ENCODE measurements at regions not wholly inside any gene's neighbourhood (a gene's known extent, or its start where the extent isn't known, plus 50 kb on each side); places are given as distances from the start of the nearest gene placed in this dataset.

GRCh38 chr14:65986041-65986440, 500.1 kb upstream of the CCDC196 start:
- Mint-ChIP-seq H3K36me3 (ENCODE audit: low read depth) (no peaks in the 10 kb centered on the region), H3K4me1 (no peaks in the 10 kb centered on the region), H3K4me3 (no peak overlapping the region), H3K27me3 (ENCODE audit: insufficient read depth, low read depth, poor library complexity) (no peaks in the 10 kb centered on the region), H3K27ac (no peak overlapping the region), H3K9me3 (peaks cover 2% of the 10 kb centered on the region; the same call in 2 of the 3 replicates)
- TF ChIP-seq EZH2phosphoT487 (IDR thresholded peaks at IDR 0.05; ENCODE audit: unreplicated experiment) (no peak), JUNB (IDR thresholded peaks at IDR 0.05; ENCODE audit: unreplicated experiment) (no peak)
- TF ChIP-seq, protein P1, sequence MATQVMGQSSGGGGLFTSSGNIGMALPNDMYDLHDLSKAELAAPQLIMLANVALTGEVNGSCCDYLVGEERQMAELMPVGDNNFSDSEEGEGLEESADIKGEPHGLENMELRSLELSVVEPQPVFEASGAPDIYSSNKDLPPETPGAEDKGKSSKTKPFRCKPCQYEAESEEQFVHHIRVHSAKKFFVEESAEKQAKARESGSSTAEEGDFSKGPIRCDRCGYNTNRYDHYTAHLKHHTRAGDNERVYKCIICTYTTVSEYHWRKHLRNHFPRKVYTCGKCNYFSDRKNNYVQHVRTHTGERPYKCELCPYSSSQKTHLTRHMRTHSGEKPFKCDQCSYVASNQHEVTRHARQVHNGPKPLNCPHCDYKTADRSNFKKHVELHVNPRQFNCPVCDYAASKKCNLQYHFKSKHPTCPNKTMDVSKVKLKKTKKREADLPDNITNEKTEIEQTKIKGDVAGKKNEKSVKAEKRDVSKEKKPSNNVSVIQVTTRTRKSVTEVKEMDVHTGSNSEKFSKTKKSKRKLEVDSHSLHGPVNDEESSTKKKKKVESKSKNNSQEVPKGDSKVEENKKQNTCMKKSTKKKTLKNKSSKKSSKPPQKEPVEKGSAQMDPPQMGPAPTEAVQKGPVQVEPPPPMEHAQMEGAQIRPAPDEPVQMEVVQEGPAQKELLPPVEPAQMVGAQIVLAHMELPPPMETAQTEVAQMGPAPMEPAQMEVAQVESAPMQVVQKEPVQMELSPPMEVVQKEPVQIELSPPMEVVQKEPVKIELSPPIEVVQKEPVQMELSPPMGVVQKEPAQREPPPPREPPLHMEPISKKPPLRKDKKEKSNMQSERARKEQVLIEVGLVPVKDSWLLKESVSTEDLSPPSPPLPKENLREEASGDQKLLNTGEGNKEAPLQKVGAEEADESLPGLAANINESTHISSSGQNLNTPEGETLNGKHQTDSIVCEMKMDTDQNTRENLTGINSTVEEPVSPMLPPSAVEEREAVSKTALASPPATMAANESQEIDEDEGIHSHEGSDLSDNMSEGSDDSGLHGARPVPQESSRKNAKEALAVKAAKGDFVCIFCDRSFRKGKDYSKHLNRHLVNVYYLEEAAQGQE (IDR thresholded peaks at IDR 0.05; ENCODE audit: unreplicated experiment), result no peak
- H3K36me3 ChIP-seq (ENCODE audit: insufficient read depth), result no peaks in the 10 kb centered on the region
- H3K27ac ChIP-seq (ENCODE audit: low read depth), result no peak overlapping the region
- no peak overlapping the region for H2AFZ ChIP-seq
- no peak overlapping the region for H3K4me3 ChIP-seq
- H3F3A ChIP-seq (replicated peaks; ENCODE audit: low read depth), result no peaks in the 10 kb centered on the region
- peaks cover 32% of the 10 kb centered on the region for H3K9me2 ChIP-seq (ENCODE audit: insufficient read depth)
- H3K27me3 ChIP-seq (ENCODE audit: insufficient read depth), result no peaks in the 10 kb centered on the region
- no peak for ATAC-seq
- H3K4me2 ChIP-seq, result no peak overlapping the region
- no peaks in the 10 kb centered on the region for H4K20me1 ChIP-seq (replicated peaks; ENCODE audit: insufficient read depth)
- no peaks in the 10 kb centered on the region for H3K79me2 ChIP-seq (replicated peaks; ENCODE audit: insufficient read depth)
- no peaks in the 10 kb centered on the region for H3K4me1 ChIP-seq (ENCODE audit: insufficient read depth)
- no peak for DNase-seq (ENCODE audit: low spot score)

GRCh38 chr14:65989981-65990380, 496.2 kb upstream of the CCDC196 start:
- Histone ChIP-seq H3K4me2 (no peak overlapping the region), H3K27ac (ENCODE audit: low read depth) (no peak overlapping the region), H3K4me1 (ENCODE audit: insufficient read depth) (peaks cover 14% of the 10 kb centered on the region), H3K4me3 (no peak overlapping the region), H3K9me2 (ENCODE audit: insufficient read depth) (peaks cover 43% of the 10 kb centered on the region), H3F3A (replicated peaks; ENCODE audit: low read depth) (no peaks in the 10 kb centered on the region), H2AFZ (no peak overlapping the region), H4K20me1 (replicated peaks; ENCODE audit: insufficient read depth) (no peaks in the 10 kb centered on the region), H3K79me2 (replicated peaks; ENCODE audit: insufficient read depth) (no peaks in the 10 kb centered on the region), H3K36me3 (ENCODE audit: insufficient read depth) (no peaks in the 10 kb centered on the region), H3K27me3 (ENCODE audit: insufficient read depth) (no peaks in the 10 kb centered on the region)
- no peaks in the 10 kb centered on the region; the same call in 2 of the 3 replicates for H3K9me3 Mint-ChIP-seq
- no peak for DNase-seq (ENCODE audit: low spot score)
- H3K27ac Mint-ChIP-seq, result no peak overlapping the region
- no peaks in the 10 kb centered on the region for H3K36me3 Mint-ChIP-seq (ENCODE audit: low read depth)
- TF ChIP-seq NANOG (IDR thresholded peaks at IDR 0.05; ENCODE audit: borderline replicate concordance) (no peak), STAT1 (IDR thresholded peaks at IDR 0.05; ENCODE audit: unreplicated experiment) (no peak)
- TF ChIP-seq, protein P2, sequence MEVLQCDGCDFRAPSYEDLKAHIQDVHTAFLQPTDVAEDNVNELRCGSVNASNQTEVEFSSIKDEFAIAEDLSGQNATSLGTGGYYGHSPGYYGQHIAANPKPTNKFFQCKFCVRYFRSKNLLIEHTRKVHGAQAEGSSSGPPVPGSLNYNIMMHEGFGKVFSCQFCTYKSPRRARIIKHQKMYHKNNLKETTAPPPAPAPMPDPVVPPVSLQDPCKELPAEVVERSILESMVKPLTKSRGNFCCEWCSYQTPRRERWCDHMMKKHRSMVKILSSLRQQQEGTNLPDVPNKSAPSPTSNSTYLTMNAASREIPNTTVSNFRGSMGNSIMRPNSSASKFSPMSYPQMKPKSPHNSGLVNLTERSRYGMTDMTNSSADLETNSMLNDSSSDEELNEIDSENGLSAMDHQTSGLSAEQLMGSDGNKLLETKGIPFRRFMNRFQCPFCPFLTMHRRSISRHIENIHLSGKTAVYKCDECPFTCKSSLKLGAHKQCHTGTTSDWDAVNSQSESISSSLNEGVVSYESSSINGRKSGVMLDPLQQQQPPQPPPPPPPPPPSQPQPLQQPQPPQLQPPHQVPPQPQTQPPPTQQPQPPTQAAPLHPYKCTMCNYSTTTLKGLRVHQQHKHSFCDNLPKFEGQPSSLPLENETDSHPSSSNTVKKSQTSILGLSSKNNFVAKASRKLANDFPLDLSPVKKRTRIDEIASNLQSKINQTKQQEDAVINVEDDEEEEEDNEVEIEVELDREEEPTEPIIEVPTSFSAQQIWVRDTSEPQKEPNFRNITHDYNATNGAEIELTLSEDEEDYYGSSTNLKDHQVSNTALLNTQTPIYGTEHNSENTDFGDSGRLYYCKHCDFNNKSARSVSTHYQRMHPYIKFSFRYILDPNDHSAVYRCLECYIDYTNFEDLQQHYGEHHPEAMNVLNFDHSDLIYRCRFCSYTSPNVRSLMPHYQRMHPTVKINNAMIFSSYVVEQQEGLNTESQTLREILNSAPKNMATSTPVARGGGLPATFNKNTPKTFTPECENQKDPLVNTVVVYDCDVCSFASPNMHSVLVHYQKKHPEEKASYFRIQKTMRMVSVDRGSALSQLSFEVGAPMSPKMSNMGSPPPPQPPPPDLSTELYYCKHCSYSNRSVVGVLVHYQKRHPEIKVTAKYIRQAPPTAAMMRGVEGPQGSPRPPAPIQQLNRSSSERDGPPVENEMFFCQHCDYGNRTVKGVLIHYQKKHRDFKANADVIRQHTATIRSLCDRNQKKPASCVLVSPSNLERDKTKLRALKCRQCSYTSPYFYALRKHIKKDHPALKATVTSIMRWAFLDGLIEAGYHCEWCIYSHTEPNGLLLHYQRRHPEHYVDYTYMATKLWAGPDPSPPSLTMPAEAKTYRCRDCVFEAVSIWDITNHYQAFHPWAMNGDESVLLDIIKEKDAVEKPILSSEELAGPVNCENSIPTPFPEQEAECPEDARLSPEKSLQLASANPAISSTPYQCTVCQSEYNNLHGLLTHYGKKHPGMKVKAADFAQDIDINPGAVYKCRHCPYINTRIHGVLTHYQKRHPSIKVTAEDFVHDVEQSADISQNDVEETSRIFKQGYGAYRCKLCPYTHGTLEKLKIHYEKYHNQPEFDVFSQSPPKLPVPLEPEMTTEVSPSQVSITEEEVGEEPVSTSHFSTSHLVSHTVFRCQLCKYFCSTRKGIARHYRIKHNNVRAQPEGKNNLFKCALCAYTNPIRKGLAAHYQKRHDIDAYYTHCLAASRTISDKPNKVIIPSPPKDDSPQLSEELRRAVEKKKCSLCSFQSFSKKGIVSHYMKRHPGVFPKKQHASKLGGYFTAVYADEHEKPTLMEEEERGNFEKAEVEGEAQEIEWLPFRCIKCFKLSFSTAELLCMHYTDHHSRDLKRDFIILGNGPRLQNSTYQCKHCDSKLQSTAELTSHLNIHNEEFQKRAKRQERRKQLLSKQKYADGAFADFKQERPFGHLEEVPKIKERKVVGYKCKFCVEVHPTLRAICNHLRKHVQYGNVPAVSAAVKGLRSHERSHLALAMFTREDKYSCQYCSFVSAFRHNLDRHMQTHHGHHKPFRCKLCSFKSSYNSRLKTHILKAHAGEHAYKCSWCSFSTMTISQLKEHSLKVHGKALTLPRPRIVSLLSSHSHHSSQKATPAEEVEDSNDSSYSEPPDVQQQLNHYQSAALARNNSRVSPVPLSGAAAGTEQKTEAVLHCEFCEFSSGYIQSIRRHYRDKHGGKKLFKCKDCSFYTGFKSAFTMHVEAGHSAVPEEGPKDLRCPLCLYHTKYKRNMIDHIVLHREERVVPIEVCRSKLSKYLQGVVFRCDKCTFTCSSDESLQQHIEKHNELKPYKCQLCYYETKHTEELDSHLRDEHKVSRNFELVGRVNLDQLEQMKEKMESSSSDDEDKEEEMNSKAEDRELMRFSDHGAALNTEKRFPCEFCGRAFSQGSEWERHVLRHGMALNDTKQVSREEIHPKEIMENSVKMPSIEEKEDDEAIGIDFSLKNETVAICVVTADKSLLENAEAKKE (CRISPR knock-in tag; IDR thresholded peaks at IDR 0.05), result no peak
- peaks cover 13% of the 10 kb centered on the region; the same call in 2 of the 3 replicates for H3K4me1 Mint-ChIP-seq
- no peak for ATAC-seq
- peaks cover 2% of the 10 kb centered on the region for H3K27me3 Mint-ChIP-seq (ENCODE audit: insufficient read depth, low read depth, poor library complexity)
- H3K4me3 Mint-ChIP-seq, result no peak overlapping the region
